NOMO-1 (cell line): ENCODE measurements at regions not wholly inside any gene's neighbourhood (a gene's known extent, or its start where the extent isn't known, plus 50 kb on each side); places are given as distances from the start of the nearest gene placed in this dataset.
"Not testable (repeated sequence)": the region's sequence is repeated elsewhere in the genome, so short reads cannot be mapped to it uniquely, and the experiment has no call there.

Experiments
- DNase-seq, 2 experiments: peaks; one replicate each; lab custom pipeline; 2025; ENCODE audit not compliant: unreplicated experiment in 2 of 2; lab: John Stamatoyannopoulos, UW

DNA sequence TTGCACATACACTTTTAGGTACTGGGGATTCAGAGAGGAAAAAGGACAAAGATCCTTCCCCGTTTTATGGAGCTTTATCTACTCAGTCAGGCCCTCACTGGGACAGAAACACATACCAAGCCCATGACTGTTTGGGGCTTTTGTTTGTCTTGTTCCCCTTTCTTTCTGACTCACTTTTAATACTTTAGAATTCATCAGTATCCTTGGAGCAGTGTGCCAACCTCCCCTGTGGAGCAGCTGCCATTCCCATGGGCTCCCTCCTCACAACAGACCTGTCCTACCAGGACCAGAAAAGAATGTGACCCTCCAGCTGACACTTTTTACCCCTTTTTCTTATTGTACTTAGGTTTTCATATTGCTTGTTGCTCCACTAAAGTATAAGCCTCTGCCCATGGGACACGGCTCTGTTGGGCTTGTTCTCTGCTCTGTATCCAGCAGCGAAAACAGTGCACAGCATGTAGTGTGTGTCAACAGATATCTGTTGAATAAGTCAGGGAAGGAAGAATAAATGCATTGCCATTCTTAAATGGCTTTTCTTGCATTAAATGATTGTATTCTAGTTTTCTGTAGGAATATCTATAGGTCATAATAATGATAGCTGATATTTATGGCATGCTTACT lies 431.1 kb downstream of the EFNB2 start:
- no peak for DNase-seq

DNA sequence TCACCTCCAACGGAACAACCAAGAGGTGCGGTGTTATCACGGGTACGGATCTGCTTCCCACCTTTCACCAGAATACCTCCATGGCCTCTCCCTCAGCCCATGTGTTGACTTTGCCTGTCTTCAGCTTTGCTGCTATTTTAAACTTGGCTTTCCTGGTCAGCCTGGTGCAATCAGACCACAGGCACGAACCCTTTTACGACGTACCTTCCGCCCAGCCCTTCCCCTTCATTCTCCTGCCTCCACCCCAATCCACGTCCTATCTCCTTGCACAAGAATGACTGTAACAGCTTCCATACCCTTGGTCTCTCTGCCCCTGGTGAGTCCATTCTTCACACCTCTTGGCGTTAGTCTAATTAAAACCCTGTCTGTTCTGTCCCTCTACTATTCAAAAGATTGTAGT lies 431.7 kb downstream of the EFNB2 start:
- peak in 1 of 2 experiments; percentile 29 for DNase-seq

DNA sequence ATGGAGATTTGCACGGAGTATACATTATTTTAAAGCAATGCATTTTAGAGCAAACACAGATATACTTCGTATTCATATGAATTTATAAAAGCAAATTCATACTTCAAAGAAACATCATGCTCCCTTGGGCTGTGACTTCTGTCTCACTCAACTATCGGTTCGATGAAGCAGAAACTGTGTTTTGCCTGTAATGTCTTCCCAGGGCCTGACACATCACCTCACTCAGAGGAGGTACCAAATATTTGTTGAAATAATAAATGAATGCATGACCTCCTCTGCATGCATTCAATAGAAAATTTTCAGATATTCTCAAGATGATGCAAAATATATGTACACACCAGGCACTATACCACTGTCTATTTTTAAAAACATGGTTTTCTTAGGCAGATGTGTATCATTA lies 432.7 kb downstream of the EFNB2 start:
- no peak for DNase-seq

DNA sequence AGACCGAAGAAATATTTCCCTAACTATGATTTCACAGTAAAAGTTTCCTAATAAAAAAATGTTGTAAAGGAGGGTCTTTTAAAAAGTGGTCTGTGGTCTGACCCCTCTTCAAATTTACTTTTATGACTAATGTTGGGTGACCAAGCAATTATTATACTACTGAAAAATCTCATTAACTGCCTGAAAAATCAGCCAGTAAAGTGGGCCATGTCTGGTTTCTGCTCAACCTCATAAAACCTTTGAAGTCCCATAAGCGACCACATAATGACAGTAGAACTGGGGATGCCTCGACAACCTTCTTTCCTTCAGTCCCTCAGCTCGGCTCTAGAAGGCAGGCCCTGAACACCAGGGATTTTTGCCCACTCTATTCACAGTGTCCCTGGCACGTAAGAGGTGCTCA lies 434.3 kb downstream of the EFNB2 start:
- no peak for DNase-seq

DNA sequence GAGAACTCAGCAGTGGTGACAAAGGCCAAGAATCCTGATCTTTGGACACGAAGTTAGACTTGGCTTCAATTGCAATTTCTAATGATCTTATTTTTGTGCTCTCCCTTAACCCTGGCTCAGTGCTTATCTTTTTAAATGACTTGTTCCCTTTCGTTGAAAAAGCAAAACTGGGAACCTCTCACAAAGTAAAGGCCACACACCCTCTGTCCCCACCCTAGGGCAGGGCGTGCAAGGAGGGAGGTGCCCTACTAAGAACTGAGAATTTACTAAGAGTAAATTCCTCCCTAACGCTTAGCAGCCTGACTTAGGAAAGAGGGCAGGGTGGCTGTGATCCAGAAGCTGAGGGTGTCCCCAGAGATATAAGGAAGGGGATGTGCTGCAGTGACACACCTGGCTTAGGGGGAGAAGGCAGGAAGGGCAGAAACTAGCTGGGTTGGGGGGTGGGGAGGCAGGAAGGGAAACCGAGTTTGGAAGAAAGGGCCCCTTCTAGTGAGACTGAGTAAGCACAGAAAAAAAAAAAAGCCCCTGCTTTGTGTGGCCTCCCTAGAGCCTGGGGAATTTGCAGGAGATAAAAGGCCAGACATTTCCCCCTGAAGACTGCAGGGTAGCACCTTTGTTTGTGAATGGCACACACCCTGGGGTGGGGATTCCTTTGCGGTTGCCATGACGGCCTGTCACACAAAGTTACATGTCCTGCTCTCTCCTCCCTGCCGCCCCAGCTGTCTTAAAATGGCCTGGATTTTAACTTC lies 435.1 kb downstream of the EFNB2 start:
- peak in 1 of 2 experiments; percentile 4 for DNase-seq

DNA sequence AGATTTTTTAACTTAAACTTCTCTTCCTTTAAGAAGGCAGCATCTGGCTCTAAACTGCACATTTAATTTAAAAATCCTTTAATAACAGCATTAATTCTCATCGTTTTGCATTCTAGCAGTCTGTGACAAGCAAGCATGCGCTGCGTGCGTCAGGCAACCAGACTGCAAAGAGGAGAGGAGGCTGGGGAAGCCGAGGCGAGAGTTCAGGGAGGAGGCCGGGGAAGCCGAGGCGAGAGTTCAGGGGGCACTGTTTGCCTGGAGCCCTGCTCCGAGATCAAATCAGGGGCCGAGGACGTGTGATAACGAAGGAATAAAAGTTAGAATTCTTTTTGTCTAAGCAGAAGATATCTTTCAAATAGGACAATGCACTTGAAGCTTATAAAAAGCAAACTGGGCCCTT lies 435.7 kb downstream of the EFNB2 start:
- DNase-seq: no peak

DNA sequence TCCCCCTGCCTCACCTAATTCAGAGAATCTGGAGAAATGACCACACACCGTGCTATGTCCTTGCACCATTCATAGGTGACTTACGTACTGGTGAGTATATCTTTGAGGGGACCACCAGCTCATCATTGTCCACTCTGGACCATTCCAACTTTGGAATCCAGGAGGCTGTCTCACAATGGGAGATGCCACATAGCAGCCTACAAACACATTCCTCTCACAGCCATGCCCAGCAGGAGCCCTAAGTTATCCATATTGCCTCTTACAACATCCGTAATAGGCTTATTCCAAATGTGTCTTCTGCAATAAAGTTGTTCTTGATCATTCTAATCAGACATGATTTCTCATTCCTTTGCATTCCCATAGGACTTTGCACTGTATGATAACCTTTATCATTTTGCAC lies 436.7 kb downstream of the EFNB2 start:
- DNase-seq: no peak

DNA sequence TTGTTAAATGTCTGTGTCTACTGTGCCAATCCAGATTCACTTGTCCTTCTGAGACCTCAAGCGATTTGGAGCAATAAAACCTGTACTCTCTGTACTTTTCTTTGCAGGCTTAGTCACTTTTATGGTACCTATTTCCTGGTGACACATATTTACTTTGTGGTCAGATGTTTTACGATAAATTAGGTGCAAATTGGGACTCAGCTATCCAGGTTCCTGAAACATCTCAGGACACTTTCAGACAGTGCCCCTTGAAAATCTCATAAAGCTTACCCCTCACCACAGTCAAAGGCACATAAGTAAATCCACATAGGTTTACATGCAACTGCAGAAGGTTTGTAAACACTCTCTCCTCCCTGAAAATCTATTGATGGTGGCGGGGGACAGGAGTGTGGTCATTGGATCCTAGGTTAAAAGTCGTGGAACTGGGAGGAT lies 438.8 kb downstream of the EFNB2 start:
- no peak for DNase-seq

DNA sequence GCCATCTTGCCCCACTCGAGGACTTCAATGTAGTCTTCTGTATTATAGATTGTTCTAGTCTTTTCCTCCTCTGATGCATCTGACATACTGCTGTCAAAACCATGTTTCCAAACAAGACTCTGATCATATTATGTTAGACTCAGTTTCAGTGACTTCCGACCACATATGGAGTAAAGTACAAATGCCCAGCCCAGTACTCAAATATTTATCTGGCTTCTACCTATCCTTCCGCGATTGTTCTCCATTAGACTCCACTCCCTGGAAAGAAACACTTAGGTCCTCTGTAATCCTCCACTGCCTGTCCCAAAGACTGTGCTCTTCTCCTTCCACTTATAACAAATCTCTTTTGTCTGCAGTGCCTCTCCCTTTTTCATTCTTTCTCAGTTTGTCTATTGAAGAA lies 439.5 kb downstream of the EFNB2 start:
- DNase-seq: no peak

DNA sequence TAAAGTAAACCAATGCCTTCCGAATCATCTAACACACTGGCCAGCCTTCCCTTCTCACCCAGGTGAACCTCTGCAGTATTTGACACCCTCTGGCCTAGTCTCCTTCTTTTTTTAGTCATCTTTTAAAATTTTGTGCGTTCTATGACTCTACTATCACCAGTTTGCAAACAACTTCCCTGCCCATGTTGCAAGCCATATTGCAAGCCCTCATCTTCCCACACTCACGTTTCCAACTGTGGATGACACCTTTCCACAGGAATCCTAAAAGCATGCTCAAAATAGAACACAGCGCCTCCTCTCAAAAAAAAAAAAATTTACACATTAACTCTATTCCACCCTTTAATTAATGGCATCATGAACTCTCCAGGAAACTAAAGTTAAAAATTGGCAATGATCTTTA lies 440.1 kb downstream of the EFNB2 start:
- DNase-seq: no peak

DNA sequence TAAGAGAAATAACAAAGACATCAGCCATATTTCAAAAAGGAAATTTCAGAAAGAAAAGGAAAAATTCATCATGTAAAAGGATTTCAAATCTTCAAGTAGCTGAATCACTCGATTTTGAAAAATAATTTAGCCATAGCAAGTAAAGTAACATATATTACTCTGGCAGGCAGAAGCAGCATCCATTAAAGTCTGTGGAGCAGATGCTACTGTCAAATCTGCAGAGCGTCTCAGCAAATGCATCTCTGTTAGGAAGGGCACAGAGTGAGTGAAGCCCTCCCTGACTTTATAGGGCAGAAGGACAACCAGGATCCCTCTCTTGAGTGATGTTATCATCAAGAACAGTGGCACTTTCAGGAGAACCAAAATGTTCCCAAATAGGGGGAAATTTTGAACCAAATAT lies 445.5 kb downstream of the EFNB2 start:
- no peak for DNase-seq

DNA sequence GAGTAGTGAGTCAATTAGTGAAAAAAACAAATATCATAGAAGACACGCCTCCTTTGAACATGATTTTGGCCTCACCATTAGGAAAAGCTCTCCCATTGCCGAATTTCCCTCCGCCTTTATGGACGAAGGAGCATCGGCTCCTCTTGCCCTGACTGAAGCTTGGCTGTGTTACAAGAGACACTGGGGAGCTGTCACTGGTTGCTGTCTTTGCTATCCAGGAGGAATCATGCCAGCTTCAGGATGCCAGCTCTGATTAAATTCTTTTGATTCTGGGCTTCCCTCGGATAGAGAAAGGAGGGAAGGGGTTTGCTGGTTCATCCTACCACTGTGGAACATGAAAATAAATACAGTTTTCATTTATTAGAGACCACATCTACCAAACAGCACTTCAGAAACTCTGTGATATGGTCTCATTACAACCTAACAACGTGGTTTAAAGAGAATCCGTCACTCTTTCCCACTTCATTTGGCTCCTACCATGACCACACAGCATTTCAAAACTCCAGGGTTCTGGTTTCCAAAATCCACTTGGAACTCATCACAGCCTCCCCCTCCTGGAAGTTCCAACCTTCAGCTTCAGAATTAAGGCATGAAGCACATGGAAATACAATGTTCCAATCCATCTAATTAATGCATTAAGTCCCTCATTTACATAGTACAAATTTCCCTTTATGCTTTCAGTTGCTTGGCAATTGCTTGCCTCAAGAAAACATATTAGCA lies 446.0 kb downstream of the EFNB2 start:
- no peak for DNase-seq

DNA sequence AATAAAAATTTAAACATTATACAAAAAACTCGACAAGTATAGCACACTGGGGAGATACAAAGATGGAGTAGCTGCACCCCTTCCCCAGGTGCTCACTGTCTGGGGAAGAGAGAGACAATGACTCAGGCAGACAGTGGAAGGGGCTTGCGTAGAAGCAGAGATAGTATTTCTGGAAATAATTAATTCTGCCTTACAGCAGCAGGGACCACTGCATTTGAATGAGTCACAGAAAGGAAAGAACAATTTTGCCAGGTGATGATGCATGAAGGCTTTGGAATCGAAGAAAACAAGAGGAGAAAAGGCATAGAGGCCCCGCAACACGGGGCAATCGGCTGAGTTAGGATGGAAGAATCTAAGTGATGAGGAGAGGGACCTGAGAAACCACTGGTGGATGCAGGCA lies 447.4 kb downstream of the EFNB2 start:
- DNase-seq: no peak

DNA sequence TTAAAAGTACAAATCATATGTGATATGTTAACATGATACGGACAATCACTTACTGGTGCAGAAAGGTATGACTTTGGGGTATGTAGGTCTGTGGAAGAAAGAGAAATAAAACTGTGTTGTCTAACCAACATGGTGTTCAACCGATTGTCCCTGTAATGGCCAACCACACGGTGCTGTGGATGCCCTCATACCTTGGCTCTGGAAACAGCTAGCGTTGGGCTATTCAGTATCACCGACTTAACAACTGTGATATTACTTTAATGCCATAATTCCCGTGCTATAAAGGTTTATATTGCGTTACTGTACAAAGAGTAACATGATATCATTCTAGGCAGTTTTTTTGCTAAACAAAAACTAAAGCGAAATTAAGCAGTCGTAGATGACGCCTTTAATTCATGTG lies 448.3 kb downstream of the EFNB2 start:
- DNase-seq: no peak

DNA sequence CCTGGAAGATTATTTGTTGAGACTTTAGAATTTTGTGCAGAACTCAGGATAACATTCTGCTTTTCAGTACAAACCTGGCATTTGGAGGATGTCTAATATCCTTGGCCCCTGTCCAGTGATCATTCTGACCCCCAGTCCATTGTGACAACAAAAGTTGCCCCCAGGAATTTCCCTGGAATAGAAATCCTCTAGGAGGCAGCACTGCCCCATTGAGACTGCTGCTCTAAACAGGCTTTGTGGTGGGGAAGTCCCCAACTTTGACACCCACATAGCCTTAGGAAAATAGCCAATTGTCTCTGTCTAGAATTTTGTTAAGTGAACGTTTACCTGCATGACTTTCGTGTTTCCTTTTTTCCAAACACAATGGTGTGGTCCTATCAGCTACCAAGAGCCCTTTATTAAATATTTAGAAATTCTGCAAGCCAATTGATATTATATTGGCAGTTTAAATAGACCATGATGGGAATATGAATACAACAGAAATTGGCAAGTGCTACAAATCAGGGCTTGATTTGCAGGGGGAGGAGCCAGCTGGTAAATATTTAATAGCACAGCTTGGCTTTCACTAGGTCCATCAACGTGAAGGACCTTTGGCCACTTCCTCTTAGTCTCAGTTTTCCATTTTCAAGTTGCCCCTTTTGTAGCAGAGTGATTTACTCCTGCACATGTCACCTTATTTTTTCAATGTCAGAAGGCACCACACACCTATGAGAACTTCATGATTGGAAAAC lies 451.7 kb downstream of the EFNB2 start:
- no peak for DNase-seq

DNA sequence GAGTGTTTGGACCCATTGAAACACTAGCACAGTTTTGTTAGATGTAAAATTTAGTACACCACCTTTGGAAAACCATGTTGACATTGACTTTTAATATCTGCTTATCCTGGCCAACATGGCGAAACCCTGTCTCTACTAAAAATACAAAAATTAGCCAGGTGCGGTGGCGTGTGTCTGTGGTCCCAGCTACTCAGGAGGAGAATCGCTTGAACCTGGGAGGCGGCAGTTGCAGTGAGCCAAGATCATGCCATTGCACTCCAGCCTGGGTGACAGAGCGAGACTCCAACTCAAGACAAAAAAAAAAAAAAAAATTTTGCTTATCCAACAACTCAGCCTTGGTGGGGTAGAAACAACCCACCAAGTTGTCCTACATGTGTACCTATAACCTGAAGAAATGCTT lies 454.2 kb downstream of the EFNB2 start:
- not testable (repeated sequence) for DNase-seq

DNA sequence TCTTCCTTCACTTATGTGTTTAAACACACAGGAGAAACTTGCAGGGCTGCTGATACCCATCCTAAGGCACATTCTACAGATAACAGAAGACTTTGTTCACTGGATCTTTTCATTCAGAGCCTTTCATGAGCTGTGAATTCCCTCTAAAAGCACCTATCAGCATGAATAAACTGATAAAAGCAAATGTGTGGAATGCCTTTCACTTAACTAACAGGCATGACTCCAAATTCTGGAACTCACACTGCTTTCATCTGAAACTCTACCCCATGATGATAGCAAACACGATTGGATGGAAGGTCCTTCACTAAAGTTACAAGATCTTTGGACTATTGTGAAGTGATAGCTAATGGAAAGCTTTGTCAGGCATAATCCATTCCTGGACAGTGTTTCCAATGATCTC lies 457.3 kb downstream of the EFNB2 start:
- no peak for DNase-seq

DNA sequence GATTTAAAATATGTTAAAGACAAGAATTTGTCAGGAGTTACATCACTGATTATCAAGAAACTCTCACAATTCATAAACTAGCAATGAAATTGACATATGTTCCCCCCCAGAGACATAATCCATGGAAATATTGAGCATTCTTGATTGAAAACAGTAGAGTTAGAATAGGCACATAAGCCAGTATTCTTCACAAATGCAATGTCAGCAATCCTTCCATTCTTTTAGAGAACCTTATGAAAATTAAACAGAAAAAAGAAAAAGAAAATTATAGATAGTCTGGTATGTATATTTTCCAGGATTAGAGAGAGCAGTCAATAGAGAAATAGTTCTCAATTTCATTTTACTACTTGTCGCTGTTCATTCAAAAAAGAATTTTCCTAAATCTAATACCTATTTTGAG lies 458.4 kb downstream of the EFNB2 start:
- no peak for DNase-seq

DNA sequence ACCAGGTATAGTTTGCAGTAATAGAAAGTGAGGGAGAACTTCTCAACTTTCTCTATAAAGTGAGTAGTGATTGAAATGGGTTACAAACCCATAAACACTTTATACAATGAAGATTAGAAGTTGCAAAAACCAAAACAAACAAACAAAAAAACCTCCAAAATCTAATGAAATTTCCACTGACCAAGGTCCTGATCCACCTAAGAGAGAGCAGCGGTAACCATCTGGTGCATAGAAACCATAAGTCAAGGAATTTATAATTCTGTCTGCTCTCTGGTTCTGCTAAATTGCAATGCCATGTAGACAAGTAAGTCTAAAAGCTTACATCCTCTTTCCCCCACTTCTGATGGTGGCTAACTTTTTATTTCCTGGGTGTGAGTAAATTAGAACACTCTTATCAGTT lies 463.4 kb downstream of the EFNB2 start:
- no peak for DNase-seq

DNA sequence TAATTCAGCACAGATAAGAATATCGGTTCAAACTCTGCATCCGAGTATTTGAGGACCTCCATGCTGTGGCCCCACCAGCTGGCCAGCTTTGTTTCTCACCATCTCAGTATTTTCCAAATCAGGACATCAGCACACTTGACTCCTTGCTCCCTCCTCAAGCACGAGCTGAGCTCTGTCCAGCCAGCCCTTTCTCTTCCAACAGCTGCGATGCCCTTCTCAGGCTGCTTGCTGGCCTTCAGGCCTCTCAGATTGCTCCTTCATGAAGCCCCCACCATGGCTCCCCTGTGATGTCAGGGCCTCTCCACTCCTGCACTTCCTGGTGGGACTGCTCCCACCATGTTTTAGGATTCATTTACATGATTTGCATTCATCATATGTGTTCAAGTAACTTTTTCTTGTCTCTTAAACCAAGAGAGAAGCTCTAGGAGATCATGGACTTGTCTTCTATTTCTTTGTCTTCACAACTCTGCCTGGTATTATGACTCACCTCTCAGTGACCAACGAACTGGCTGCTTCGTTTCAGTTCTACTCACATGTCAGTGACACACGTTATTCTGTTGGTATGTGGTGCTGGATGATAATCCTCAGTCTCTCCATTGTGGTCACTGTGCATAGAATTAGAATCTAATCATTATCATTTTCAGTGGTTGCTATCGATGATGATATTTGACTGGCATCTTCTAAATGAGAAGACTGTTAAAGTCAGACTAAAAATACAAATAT lies 471.7 kb downstream of the EFNB2 start:
- no peak for DNase-seq

DNA sequence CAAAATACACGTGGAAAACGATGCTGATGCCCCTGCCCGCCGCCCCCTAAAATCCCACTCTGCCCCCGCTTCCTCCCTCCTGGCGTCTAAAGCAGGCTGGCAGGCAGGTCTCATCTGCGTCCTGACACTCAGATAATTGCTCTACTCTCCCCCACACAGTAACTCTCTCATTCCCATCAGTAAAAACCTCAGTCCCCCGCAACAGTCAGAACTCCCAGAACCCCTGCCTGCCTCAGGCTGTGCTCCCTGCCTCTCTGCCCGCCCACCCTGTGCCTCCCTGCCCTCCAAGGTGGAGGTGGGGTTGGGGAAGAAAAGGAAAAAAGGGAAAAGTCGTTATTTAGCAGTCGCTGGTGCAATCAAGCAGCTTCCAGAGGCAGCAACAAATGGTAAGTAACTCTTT lies 473.7 kb downstream of the EFNB2 start:
- DNase-seq: no peak
